Heart right ventricle (tissue), 16 donors: ENCODE measurements at regions not wholly inside any gene's neighbourhood (a gene's known extent, or its start where the extent isn't known, plus 50 kb on each side); places are given as distances from the start of the nearest gene placed in this dataset.

ENCODE experiments used
- ATAC-seq, 8 donors: fragments of 200-7000 bp; cut with Tn5 transposase; one replicate each; pipeline ENCODE4 v1.9.1; 2020; ENCODE audit warnings: mild to moderate bottlenecking in 8 of 8, moderate library complexity in 8 of 8, moderate number of reproducible peaks in 1 of 8
- DNase-seq, 2 donors: peaks; one replicate each; pipeline ENCODE4 v3.0.0-alpha.2; 2020
- H3K27ac ChIP-seq, 10 donors: fragments of 200-600 bp; sonication (generic) in 2 of 10; one replicate each; pipeline versions ENCODE4 v1.5.0 to v1.8.0; 2020 to 2022; ENCODE audit warnings: mild to moderate bottlenecking in 3 of 10
- H3K27me3 ChIP-seq, 7 donors: fragments of 200-600 bp; one replicate each; pipeline ENCODE4 v1.8.0; 2021 to 2022; ENCODE audit warnings: mild to moderate bottlenecking in 2 of 7
- H3K36me3 ChIP-seq, 9 donors: fragments of 200-600 bp; sonication (generic) in 1 of 9; one replicate each; pipeline versions ENCODE4 v1.5.0 to v1.8.0; 2020 to 2022; ENCODE audit warnings: mild to moderate bottlenecking in 2 of 9
- H3K4me1 ChIP-seq, 9 donors: fragments of 200-600 bp; sonication (generic) in 1 of 9; one replicate each; pipeline versions ENCODE4 v1.5.0 to v1.8.0; 2020 to 2022; ENCODE audit warnings: mild to moderate bottlenecking in 4 of 9
- H3K4me3 ChIP-seq, 10 donors: fragments of 200-600 bp; sonication (generic) in 2 of 10; one replicate each; pipeline versions ENCODE4 v1.5.0 to v1.8.0; 2020 to 2022; ENCODE audit warnings: mild to moderate bottlenecking in 7 of 10, moderate library complexity in 2 of 10
- H3K9me3 ChIP-seq, 11 donors: fragments of 200-600 bp in 10 of 11; sonication (generic) in 2 of 11; one replicate each; pipeline versions ENCODE4 v1.5.0 to v1.8.0; 2013 to 2022; ENCODE audit warnings: mild to moderate bottlenecking in 2 of 11, control low read depth in 1 of 11, moderate library complexity in 1 of 11
- WGBS, 2 donors: extraction: QIAGEN DNeasy Blood & Tissue Kit; methylation state at CpG; one replicate each; pipeline ENCODE4 v1.1.7; 2013; ENCODE audit warnings: inconsistent platforms in 1 of 2; 5-methylcytosine and 5-hydroxymethylcytosine counted together
- intact Hi-C, 10 donors: fragments of 100-400 bp; cut with DNase I; formaldehyde crosslinking; loops; one replicate each; pipeline versions ENCODE4 v1.11.1 to v1.14.2; 2022
- TF ChIP-seq, protein P1 (sequence below), 9 donors: fragments of 200-600 bp; sonication (generic) in 2 of 9; IDR thresholded peaks; one replicate each; pipeline versions ENCODE4 v1.5.0 to v1.8.0; 2021 to 2022; ENCODE audit warnings: antibody characterized with exemption in 9 of 9, mild to moderate bottlenecking in 5 of 9, moderate library complexity in 1 of 9
- donor health status: Arrhythmogenic right ventricular cardiomyopathy.
- donor health status: ischemic (EF 13 %, LVEDD 7.1; RV severe dilation, severe dysfunction).
- donor health status: healthy with polysubstance abuse.
- donor health status: DM: no; HTN: yes; CAD: no.
- donor health status: DM: no; HTN: no; CAD: no.
- donor health status: ischemic (EF 25% LVEDD 6.9; RV normal size, moderate dysfunction).
- donor health status: ischemic (EF 25% LVEDD 5.7; RV mildly dilated, moderate dysfunction).
- donor health status: healthy.
- donor health status: DM: yes; HTN: yes; CAD: no.
- donor health status: Ischemic cardiomyopathy.
- donor health status: ischemic (EF 35%, LVEDD 5.7; RV mildly dilated, moderate dysfunction).
- donor health status: nonischemic (EF 11% LVEDD 7.7; RV severe dilation, severe dysfunction).
- donor health status: DM: yes; HTN: yes; CAD: no.
- donor health status: PGD.
- donor health status: ischemic (EF 29% LVEDD 5.4; RV normal size, mild dysfunction).
- donor health status: nonischemic (EF 23%, LVEDD 6.1; RV moderate dilation, normal function).

GRCh38 chr2:21602789-21603188, 479.0 kb downstream of the TDRD15 start:
- intact Hi-C loops: no loop called here
- 78 to 85% methylated on average over 2 of the region's 2 CpGs for WGBS, 2 donors
- TF ChIP-seq, protein P1, sequence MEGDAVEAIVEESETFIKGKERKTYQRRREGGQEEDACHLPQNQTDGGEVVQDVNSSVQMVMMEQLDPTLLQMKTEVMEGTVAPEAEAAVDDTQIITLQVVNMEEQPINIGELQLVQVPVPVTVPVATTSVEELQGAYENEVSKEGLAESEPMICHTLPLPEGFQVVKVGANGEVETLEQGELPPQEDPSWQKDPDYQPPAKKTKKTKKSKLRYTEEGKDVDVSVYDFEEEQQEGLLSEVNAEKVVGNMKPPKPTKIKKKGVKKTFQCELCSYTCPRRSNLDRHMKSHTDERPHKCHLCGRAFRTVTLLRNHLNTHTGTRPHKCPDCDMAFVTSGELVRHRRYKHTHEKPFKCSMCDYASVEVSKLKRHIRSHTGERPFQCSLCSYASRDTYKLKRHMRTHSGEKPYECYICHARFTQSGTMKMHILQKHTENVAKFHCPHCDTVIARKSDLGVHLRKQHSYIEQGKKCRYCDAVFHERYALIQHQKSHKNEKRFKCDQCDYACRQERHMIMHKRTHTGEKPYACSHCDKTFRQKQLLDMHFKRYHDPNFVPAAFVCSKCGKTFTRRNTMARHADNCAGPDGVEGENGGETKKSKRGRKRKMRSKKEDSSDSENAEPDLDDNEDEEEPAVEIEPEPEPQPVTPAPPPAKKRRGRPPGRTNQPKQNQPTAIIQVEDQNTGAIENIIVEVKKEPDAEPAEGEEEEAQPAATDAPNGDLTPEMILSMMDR (IDR thresholded peaks at IDR 0.05): no peak
- DNase-seq (no peak), ATAC-seq (no peak)
- H3K4me3 ChIP-seq: no peak overlapping the region
- H3K4me1 ChIP-seq: no peaks in the 10 kb centered on the region
- no peak overlapping the region for H3K27ac ChIP-seq
- peaks cover 0 to 5% (median 0%) of the 10 kb centered on the region in 7 donors for H3K27me3 ChIP-seq
- H3K36me3 ChIP-seq: no peaks in the 10 kb centered on the region
- H3K9me3 ChIP-seq: peaks cover 0 to 2% (median 0%) of the 10 kb centered on the region in 11 donors

GRCh38 chr2:21607572-21607971, 483.8 kb downstream of the TDRD15 start:
- WGBS, 2 donors: 64 to 69% methylated on average over 6 of the region's 6 CpGs

GRCh38 chr2:21610304-21610703, 486.5 kb downstream of the TDRD15 start:
- H3K9me3 ChIP-seq: peaks cover 0 to 42% (median 10%) of the 10 kb centered on the region in 11 donors
- intact Hi-C loops: no loop called here
- no peaks in the 10 kb centered on the region for H3K36me3 ChIP-seq
- DNase-seq (no peak), ATAC-seq (no peak)
- no peak overlapping the region for H3K4me3 ChIP-seq
- 84 to 91% methylated on average over 3 of the region's 3 CpGs for WGBS, 2 donors
- H3K27me3 ChIP-seq: no peaks in the 10 kb centered on the region
- TF ChIP-seq, protein P1 (IDR thresholded peaks at IDR 0.05): no peak
- no peaks in the 10 kb centered on the region for H3K4me1 ChIP-seq
- H3K27ac ChIP-seq: no peak overlapping the region

More at GRCh38 chr2:21607572-21607971, 483.8 kb downstream of the TDRD15 start:
- TF ChIP-seq, protein P1 (IDR thresholded peaks at IDR 0.05): no peak
- Histone ChIP-seq H3K4me3 (no peak overlapping the region), H3K4me1 (no peaks in the 10 kb centered on the region), H3K27me3 (no peaks in the 10 kb centered on the region), H3K9me3 (peaks cover 0 to 20% (median 8%) of the 10 kb centered on the region in 11 donors), H3K36me3 (no peaks in the 10 kb centered on the region), H3K27ac (no peak overlapping the region)
- intact Hi-C loops: no loop called here
- DNase-seq (no peak), ATAC-seq (peak in 1 of 8 donors; percentile 53)

GRCh38 chr2:21617885-21618434, 494.2 kb downstream of the TDRD15 start:
- WGBS, 2 donors: 63 to 74% methylated on average over 5 of the region's 5 CpGs
- intact Hi-C loops: no loop called here
- TF ChIP-seq, protein P1 (IDR thresholded peaks at IDR 0.05): no peak

More at GRCh38 chr2:21617885-21618434, 494.2 kb downstream of the TDRD15 start:
- Histone ChIP-seq H3K27ac (no peak overlapping the region), H3K4me1 (no peaks in the 10 kb centered on the region), H3K27me3 (no peaks in the 10 kb centered on the region), H3K4me3 (no peak overlapping the region), H3K36me3 (no peaks in the 10 kb centered on the region), H3K9me3 (peaks cover 0 to 18% (median 0%) of the 10 kb centered on the region in 11 donors)
- ATAC-seq (no peak), DNase-seq (no peak)
